Testis (tissue), 2 donors: ENCODE measurements at regions not wholly inside any gene's neighbourhood (a gene's known extent, or its start where the extent isn't known, plus 50 kb on each side); places are given as distances from the start of the nearest gene placed in this dataset.

Source experiments
- POLR2A ChIP-seq: fragments of 450-650 bp; IDR thresholded peaks from one replicate; pipeline ENCODE4 v1.6.1; 2017; ENCODE audit warnings: antibody characterized with exemption, mild to moderate bottlenecking, moderate library complexity
- TF ChIP-seq, protein P1 (sequence below), 3 experiments: fragments of 450-650 bp in 2 of 3; fragments of 200-600 bp in 1 of 3; sonication (generic) in 1 of 3; IDR thresholded peaks; one replicate each; pipeline ENCODE4 v1.5.1; 2016 to 2019; ENCODE audit warnings: antibody characterized with exemption in 3 of 3, mild to moderate bottlenecking in 2 of 3, moderate library complexity in 1 of 3

- TF ChIP-seq, protein P1, sequence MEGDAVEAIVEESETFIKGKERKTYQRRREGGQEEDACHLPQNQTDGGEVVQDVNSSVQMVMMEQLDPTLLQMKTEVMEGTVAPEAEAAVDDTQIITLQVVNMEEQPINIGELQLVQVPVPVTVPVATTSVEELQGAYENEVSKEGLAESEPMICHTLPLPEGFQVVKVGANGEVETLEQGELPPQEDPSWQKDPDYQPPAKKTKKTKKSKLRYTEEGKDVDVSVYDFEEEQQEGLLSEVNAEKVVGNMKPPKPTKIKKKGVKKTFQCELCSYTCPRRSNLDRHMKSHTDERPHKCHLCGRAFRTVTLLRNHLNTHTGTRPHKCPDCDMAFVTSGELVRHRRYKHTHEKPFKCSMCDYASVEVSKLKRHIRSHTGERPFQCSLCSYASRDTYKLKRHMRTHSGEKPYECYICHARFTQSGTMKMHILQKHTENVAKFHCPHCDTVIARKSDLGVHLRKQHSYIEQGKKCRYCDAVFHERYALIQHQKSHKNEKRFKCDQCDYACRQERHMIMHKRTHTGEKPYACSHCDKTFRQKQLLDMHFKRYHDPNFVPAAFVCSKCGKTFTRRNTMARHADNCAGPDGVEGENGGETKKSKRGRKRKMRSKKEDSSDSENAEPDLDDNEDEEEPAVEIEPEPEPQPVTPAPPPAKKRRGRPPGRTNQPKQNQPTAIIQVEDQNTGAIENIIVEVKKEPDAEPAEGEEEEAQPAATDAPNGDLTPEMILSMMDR (IDR thresholded peaks at IDR 0.05), result no peak
- TF ChIP-seq POLR2A, result no peak
Observed at GRCh38 chr1:212536586-212536985, 72.0 kb upstream of the ATF3 start.
